HG02678 (cell line): ENCODE measurements at regions not wholly inside any gene's neighbourhood (a gene's known extent, or its start where the extent isn't known, plus 50 kb on each side); places are given as distances from the start of the nearest gene placed in this dataset.

Source experiments
- ATAC-seq: cut with Tn5 transposase; IDR thresholded peaks from one replicate; pipeline ENCODE4 v1.9.1; 2021; ENCODE audit warnings: mild to moderate bottlenecking, moderate library complexity; ENCODE audit not compliant: unreplicated experiment

- no peak for ATAC-seq
Observed at GRCh38 chr10:3901370-3901769, 116.4 kb upstream of the KLF6 start.

DNA sequence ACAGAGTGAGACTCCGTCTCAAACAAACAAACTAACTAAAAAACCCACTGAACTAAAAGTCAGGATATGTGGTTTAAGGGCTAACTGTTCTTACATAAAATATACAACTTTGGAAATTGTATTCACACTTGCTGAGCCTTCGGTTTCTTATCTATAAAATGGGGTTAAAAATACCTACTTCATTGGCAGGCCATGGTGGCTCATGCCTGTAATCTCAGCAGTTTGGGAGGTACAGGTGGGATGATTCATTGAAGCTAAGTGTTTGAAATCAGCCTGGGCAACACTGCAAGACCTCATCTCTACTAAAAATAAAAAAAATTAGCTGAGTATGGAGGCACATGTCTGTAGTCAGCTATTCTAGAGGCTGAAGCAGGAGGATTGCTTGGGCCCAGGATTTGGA lies 115.4 kb upstream of the KLF6 start:
- no peak for ATAC-seq

DNA sequence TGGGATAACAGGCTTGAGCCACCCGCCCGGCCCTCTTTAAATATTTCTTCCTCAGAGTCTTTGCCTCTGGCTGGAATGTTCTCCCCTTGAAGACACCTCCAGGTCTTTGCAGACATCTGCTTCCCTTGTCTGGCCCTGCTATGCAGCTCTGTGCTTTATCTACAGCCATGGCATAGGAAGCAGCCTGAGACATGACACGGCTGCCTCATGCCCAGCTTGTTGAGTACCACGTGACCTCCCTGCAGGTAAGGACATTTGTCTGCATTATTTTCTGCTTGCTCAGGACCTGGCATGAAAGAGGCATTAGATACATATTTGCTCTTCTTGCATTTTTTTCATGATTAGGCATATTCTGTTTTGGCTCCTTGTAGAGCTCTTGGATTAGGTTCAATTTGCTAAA lies 113.8 kb upstream of the KLF6 start:
- ATAC-seq: no peak

- ATAC-seq: no peak
Observed at GRCh38 chr10:3897156-3897555, 112.1 kb upstream of the KLF6 start.

- ATAC-seq: no peak
Observed at GRCh38 chr10:3896161-3896560, 111.2 kb upstream of the KLF6 start.

DNA sequence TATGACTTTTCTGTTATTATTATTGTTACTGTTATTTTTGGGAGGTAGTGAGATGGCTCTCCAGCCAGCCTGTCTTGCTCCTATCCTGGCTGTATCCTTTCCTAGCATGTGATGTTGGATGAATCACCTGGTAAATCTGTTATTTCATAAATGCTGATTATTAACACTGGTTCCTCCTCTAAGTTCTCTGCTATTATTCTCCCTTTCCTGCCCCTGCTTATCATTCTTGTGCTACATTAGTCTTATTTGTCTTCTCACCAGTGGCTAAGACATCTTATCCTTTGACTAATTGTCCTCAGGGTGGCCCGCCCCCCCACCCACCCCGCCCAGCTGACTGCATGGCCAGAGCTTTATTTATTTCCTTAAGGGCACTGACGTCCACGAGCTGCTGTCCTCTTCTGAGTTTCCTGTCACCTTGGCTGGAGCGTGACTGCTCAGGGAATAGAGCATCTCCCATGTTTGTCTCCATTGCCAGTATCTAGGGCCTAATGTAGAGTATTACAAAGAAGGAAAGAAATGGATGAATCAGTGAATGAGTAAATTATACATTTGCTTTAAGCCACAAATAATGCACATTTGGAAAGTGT lies 110.1 kb upstream of the KLF6 start:
- ATAC-seq: no peak

GRCh38 chr10:3893901-3894563 lies 109.0 kb upstream of the KLF6 start:
- no peak for ATAC-seq

GRCh38 chr10:3892440-3893425 lies 107.7 kb upstream of the KLF6 start:
- ATAC-seq: no peak

DNA sequence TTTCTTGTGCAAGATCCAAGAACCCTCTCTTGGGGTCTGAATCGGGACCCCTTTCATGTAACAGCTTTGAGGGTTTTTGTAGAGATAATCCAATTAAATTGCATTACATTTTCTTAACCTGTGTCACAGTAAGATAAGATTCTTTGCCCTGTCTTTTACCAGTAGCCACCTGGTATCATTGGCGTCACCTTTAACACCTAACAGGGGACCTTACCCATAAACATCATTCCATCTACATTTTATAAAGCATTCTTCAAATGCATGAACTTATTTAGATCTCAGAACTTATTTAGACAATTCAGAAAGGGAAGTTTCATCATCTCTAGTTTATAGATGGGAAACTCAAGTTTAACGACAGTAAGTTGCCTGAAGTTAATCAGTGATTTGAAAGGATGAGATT lies 106.4 kb upstream of the KLF6 start:
- ATAC-seq: no peak

DNA sequence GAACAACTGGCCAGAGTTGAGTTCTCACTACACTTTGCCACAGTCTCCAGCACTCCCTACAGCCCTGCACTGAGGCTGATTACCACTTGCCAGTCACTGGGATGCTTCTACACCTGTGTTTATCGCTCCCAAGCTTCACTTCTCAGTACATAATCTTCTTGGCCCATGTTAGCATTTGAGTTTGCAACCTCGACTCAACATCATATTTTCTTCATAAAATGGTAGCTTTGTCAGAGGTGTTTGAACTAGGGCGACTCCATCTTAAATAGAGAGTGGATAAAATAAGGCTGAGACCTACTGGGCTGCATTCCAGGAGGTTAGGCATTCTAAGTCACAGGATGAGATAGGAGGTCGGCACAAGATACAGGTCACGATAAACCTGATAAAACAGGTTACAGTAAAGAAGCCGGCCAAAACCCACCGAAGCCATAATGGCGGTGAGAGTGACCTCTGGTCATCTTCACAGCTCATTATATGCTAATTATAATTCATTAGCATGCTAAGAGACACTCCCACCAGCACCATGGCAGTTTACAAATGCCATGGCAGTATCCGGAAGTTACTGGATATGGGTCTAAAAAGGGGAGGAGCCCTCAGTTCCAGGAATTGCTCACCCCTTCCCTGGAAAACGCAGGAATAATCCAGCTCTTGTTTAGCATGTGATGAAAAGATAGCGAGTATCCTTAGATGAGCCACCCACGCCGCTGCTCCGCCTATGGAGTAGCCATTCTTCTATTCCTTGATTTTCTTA lies 105.8 kb upstream of the KLF6 start:
- no peak for ATAC-seq

DNA sequence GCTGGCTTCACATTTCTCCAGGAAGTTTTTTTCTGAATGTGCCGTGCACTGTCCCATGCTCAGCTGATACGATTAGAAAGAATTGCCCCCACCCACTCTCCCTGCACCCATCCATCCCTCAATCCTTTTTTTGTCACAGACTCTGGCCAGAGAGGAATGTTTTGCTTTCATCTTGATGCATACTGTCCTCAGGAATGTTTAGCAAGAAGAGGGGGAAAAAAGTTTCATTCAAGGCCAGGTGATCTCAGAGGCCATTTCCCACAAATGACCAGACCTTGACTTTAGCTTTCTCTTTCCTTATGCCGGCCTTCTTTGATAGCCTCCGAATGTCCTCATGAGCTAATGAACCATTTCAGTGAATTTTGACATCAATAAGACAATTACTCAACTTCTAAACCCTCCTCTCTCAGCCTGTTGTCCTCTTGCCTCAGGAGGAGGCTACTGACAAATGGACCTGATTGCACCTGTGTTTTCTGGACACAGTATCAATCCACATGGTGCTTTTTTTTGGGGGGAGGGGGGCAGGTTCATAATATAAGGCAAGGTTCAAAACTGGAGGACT lies 105.0 kb upstream of the KLF6 start:
- ATAC-seq: no peak

GRCh38 chr10:3887885-3888476 lies 103.0 kb upstream of the KLF6 start:
- ATAC-seq: peak; percentile 65

GRCh38 chr10:3887404-3887803 lies 102.4 kb upstream of the KLF6 start:
- ATAC-seq: no peak

DNA sequence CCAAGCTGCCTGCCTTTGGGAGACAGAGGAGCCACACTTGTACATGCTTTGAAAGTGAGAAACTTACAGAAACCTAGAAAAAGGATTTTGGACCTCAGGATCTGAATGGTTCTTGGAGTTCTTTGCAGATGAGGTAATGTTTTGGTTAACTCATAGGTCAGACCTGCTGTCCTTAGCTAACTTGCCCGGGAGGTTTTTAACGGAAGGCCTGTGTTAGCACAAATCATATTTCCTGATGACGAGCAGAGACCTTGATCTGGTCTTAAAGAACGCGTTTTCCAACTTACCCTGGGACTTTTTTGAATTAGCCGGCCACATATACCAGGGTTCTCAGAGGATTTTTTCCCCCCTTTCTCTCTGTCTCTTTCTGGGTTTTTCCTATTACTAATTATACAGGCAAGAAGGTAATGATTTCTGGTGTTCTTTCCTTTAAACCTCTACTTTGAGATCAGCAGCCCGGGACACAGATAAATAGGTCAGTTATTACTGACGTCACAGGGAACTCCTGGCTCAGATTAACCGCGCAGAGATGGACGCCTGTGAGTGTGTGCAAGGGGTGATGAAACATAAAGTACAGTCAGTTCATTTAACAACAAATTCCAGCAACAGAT lies 101.7 kb upstream of the KLF6 start:
- peak; percentile 50 for ATAC-seq

- no peak for ATAC-seq
Observed at GRCh38 chr10:3886191-3886590, 101.2 kb upstream of the KLF6 start.

DNA sequence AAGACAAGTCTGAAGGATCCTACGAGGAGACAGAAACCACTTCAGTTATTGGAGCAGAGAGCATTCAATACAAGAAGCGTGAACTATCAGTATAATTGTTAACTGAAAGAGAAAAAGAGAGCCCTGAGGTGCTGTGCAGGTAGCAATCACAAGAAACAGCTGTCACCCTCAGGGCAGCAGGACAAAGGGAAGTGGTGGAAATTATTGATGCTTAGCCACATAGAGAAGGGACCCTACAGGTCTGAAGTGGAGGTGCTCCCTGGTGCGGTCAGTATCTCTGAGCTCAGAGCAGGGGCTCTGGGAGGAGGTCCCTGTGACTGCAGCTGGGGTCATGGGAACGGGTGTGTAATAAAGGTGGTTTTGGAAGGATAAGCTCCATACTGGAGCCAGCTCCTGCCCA lies 97.8 kb upstream of the KLF6 start:
- peak; percentile 33 for ATAC-seq

DNA sequence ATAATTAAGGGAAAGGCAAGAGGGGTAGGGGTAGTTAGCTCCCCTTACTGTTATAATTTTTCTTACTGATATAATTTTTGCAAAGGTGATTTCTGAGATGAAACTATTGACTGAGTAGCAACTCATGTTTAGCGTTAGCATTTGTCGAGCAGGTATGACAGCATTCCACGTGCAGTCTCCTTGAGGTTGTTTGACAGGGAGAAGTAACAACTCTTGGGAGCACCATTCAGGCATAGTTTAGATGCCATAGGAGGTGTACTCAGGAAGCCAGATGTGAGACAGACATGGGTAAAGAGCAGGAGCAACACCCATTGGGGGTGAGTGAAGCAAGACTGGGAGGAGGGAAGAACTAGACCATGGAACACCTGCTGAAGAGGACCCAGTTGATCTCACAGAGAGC lies 96.6 kb upstream of the KLF6 start:
- no peak for ATAC-seq

GRCh38 chr10:3879073-3879472 lies 94.1 kb upstream of the KLF6 start:
- ATAC-seq: no peak

- no peak for ATAC-seq
Observed at GRCh38 chr10:3877211-3878000, 92.4 kb upstream of the KLF6 start.
